ENCODE measurements at regions not wholly inside any gene's neighbourhood (a gene's known extent, or its start where the extent isn't known, plus 50 kb on each side); places are given as distances from the start of the nearest gene placed in this dataset.
A peak's percentile ranks its signal among the peaks of the same experiment; 100 is the strongest.
"Not testable (repeated sequence)": the region's sequence is repeated elsewhere in the genome, so short reads cannot be mapped to it uniquely, and the experiment has no call there.

DNA sequence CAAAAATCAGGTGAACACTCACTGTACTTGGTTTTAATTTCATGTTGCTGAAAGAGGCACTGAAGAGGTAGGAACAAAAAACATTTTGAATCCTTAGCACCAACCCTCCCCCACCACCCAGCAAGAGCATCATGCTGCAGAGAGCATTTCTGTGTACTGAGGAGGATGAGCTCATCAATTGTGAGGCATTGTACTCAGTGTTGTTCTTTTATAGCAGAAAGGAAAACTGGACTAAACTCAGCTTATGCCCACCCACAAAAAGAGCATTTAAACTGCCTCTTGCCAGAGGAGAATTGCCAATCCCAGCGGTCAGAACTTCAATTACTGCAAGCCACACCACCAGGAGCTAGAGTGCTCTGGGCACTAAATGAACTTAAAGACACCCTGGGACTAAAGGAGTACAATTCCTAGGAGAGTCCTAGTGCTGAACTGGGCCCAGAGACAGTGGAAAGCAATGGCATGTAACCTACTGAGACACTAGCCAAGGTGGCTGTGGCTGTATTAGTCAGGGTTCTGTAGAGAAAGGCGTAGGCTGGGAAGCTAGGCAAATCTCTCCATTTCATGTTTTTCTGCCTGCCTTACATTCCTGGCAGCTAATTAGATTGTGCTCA, 280.7 kb upstream of the KLHL4 start:
- DNase-seq (ENCODE audit: low spot score) (no peak), ATAC-seq (no peak)

DNA sequence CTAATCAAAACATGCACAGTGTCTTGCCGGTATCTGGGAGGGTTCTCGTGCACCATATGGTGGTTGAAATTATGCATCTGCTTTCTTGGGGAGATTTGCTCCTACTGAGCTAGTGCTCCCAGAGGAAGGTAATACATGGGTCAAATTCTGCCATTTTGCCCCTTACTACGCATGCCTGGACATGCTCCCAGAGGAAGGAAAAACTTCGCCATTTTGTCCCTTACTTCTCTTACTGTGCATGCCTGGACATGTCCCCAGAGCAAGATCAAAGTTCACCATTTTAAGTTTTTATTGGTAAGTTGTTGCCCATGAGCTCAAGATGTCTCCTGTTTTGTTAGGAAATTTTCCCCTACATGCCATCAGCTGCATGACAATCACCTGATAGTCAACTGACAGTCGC, 252.1 kb upstream of the KLHL4 start:
- no peak for DNase-seq (ENCODE audit: low spot score)

DNA sequence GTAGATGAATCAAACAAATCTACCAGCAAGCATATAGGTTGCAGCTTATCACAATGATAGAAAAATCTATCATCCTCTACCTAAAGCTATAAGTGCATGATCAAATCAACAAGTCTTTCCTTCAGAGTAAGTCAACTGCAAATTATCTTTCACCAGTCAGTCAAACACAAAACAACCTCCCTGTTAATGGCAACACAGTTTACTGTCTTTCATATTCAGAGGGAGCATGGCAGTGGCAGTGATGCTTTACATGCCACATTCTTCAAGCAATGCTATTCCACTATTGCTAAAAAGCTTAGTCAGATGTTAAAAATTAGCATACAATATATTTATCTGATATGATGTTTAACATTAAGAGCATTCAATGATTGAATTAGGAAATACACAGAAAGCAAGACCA, 245.1 kb upstream of the KLHL4 start:
- DNase-seq (ENCODE audit: low spot score) (no peak), ATAC-seq (no peak)

More for the DNA sequence above, 252.1 kb upstream of the KLHL4 start:
- ATAC-seq: no peak

DNA sequence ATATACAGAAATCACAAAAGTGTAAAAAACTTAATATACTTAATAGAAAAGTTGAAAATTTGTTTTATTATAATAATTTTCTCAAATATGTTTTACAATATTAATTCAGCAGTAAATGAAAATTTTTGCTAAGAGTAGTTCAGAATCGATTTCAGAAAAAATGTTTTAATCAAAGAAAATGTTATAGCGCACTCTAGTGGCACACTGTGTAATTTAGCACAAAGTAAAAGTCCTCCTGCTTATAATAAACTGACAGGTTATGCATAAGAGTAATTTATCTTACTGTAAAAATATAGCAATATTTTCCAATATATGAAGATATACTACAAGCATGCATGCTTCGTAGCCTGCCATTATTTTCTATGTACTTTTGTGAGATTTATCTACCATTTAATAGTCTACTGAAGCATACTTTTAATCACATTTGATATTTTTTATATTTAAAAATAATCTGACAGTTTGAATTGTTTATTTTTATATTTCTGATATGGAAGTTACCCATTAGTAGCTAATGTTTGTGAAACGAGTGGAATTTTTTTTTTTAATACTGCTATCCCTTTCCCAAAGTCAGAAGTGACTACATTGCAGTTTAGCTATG, 217.9 kb upstream of the KLHL4 start:
- ATAC-seq (no peak), DNase-seq (ENCODE audit: low spot score) (no peak)

DNA sequence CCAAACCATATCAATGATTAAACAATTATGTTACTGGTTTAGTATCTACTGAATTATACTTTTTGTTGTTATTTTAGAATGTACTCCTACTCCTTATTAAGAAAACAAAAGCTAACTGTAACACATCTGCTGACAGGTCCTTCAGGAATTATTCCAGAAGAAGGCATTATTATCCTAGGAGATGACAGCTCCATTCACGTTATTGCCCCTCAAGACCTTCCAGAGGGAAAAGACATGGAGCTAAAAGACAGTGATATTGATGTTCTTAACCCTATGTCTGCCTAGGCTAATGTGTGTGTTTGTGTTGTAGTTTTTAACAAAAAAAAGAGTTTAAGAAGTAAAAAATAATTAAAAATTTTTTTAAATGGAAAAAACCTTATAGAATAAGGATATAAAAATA, 206.8 kb upstream of the KLHL4 start:
- DNase-seq (ENCODE audit: low spot score): no peak
- ATAC-seq: no peak

DNA sequence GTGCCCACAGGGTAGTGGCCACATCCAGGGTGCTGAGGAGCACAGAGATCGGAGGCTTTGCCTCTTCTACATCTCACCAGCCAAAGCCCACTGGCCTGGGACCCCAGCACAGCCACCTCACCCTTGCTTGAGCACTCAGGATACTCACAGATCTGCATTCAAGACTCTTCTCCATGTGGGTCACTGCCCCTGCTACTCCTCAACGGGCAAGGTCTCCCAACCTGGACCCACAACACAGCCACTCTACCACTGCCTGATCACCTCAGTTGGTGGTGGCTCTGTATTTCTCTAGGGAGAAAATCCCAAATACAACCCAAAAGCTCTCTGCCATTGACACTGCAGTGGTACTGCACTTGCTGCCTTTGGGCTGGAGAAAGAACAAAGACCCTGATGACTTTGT, 190.3 kb upstream of the KLHL4 start:
- no peak for ATAC-seq

DNA sequence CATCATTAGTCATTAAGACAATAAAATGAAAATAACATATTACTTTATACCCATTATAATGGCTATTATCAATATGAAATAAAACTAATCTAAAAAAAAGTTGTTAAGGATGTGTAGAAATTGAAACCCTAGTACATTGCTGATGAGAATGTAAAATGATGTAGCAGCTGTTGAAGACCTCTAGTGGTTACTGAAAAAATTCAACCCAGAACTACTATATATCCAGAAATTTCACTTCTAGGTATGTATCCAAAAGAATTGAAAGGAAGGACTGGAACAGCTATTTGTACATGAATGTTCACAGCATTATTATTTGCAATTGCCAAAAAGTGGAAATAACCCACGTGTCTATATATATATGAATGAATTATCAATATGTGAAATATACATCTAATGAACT, 180.3 kb upstream of the KLHL4 start:
- DNase-seq (ENCODE audit: low spot score): no peak
- ATAC-seq: no peak

More for the DNA sequence above, 190.3 kb upstream of the KLHL4 start:
- no peak for DNase-seq (ENCODE audit: low spot score)

DNA sequence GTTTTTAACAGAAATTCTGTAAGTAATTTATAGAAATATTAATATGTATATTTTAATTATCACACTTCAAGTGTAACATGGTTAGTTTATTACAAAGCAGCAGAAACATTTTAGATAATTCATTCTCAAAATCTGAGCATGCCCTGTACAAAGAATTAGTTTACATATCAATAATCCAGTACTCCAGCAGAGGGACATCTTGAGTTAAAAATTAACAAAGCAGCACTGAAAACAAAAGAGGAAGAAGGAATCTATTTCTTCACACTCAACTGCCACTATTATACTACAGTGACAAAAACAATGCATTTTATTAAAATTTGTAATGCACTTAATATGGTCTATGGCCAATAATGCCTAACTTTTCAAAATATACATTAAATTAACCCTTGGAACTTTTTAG, 179.1 kb upstream of the KLHL4 start:
- peak; percentile 43 for ATAC-seq

DNA sequence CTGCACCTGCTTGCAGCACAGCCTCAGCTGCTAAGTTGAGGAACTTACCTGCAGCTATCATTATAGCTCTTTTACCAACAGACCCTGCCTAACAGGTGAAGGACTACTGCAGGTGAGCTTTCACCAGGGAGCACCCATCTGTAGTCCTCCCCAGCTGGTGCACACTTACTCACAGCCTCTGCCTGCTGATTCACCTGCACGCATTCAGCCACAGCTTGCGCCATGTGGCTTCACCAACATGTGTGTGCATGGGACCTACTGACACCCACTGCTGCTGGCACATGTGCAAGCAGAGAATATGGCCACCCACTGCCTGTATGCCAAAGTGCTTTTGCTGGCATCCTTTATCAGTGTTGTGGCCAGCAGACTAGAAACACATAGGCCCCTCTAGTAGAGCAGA, 146.7 kb upstream of the KLHL4 start:
- DNase-seq (ENCODE audit: low spot score): no peak
- no peak for ATAC-seq

More for the DNA sequence above, 179.1 kb upstream of the KLHL4 start:
- no peak for DNase-seq (ENCODE audit: low spot score)

DNA sequence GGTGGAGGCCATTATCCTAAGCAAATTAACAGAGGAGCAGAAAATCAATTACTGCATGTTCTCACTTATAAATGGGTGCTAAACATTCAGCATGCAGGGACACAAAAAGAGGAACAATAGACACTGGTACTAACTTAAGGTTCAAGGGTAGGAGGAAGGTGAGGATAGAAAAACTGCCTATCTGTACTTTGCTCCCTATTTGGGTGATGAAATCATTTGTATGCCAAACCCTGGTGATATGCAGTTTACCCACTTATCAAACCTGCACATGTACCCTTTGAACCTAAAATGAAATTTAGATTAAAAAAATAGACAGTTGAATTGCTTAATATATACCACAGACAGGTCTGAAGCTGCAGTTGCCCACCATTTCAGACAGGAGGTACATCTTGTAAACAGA, 143.3 kb upstream of the KLHL4 start:
- ATAC-seq (peak; percentile 63), DNase-seq (ENCODE audit: low spot score) (no peak)

DNA sequence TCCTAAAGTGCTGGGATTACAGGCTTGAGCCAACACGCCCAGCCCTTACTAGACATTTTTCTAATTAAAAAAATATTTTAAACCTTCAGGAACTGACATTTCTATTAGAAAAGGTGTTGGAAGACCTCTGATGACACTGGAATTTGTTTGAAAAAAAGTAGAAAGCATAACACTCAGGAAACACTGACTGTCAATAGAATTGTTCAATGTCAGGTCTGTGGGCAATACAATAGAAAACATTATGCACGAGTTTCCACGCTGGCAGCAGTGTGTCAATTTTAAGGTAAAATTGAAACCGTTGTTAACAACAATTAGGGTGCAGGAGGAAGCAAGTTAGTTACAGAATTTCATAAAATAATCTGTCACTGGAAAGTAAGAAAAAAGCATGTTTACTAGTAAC, 140.7 kb upstream of the KLHL4 start:
- ATAC-seq (no peak), DNase-seq (ENCODE audit: low spot score) (no peak)

DNA sequence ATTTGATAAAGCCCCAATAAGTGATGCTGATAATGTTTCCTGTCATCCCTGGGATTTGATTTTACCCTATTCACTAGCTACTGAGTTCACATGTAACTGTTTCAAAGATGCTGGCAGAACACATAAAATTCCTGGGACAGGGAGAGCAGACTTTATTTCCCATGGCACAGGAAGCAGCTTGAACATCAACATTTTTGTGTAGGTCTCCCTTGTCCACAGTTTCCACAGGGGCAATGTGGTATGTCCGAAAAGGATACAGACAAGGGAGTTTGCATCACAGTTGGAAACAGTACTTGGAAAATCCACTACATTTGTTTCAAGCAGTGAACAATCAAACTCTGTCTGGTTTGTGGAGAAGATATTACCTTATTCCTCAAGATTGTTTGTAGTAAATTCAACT, 129.2 kb upstream of the KLHL4 start:
- DNase-seq (ENCODE audit: low spot score): no peak
- ATAC-seq: no peak

DNA sequence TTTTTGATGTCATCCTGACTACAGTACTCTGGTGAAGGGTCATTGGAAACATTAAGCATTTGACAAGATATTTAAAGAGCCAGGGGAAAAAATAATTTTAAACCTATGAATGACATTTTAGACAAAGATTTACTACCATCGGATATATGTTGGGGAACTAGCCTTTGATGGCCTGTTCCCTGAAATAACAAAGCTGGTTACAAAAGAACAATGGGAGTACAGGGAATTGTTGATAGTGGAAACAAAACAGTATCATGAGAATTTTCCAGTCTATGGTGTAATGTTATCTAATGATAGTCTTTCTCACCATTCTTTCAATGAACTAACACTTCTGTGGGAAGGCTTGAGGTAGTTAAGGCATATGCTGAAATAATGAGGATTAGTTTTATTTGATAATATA, 125.9 kb upstream of the KLHL4 start:
- no peak for DNase-seq (ENCODE audit: low spot score)
- ATAC-seq: no peak

DNA sequence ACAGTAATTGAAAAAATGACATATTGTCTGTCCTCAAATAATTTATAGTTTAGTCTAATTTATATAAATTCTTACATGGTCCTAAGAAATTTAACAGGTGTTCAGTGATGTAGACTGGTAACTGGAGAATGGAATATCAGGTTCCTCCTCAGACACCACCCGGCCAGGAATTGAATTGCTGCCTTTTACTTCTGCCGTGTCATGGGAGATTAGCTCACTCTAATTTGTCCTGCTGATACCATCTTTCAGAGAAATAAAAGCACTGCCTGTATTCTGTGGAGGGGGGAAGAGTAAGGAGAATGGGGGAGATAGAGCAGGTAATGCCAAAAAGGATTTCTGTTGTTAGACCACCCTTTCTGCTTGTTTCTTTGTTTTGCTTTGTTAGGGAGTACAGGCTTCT, 125.2 kb upstream of the KLHL4 start:
- ATAC-seq (no peak), DNase-seq (ENCODE audit: low spot score) (no peak)

DNA sequence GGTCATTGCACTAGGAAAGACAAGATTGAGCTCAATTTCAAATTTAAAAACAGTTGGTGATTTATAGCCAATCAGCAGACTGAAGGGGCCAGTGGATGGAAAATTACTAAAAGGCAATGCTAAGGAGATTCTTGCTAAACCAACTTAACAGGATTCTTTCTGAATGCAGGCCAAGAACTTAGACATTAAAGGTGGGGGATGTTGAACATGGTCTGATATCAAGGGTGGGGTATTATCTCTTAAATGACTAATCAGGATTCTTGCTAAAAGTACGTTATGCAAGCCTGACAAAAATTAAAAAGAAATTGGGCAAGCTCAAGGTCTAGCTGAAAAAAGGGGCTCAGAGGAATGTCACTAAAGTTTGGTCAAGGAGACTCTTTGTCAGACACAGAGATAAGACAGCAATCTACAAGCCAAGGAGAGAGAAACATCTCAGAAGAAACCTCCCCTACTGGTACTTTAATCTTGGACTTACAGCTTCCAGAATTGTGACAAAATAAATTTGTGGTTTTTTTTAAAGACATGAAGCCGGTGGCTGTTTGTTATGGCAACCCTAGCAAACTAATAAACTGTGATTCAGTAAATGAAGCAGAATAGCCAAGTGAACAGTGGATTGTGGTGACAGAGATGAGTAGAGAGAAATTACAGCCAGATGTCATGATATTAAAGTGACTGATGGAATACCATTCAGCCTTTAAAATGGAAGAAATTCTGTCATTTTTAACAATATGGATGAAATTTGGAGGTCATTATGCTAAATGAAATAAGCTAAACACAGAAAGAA, 120.3 kb upstream of the KLHL4 start:
- DNase-seq (ENCODE audit: low spot score) (no peak), ATAC-seq (no peak)

DNA sequence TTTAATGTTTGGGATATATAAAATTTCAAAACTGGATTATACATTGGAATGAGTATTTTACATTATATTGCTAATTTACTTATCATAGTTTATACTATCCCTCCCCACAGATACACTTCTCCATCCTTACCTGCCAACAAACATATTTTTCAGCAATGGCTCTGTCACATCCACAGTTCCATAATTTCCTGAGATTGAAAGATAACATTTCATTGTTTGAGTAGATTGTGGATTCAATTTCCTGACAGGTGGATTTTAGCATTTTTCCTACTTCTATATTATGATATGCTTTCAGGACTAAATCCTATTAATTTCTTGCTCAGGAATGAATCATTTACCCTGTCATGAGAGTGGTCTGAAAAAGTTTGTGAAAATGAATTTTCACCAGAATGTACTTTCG, 115.3 kb upstream of the KLHL4 start:
- ATAC-seq (no peak), DNase-seq (ENCODE audit: low spot score) (no peak)

DNA sequence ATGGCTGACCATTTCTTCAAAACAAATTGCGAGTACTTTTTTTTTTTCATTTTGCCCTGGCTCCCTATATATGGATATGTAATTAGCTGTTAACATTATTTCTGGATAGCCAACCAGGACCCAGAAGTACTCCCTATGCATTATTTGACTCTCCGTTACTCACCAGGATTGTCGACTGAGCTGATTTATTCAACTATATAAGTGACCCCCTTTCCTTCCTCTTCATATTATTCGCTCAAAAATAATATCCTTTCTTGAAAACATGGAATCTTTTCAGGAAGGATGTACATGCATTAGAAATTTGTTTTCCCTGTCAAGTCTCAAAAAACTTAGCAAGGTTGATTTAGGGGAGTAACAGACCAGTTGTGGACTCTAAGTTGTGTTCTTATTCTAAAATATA, 114.1 kb upstream of the KLHL4 start:
- DNase-seq (ENCODE audit: low spot score): no peak
- no peak for ATAC-seq

DNA sequence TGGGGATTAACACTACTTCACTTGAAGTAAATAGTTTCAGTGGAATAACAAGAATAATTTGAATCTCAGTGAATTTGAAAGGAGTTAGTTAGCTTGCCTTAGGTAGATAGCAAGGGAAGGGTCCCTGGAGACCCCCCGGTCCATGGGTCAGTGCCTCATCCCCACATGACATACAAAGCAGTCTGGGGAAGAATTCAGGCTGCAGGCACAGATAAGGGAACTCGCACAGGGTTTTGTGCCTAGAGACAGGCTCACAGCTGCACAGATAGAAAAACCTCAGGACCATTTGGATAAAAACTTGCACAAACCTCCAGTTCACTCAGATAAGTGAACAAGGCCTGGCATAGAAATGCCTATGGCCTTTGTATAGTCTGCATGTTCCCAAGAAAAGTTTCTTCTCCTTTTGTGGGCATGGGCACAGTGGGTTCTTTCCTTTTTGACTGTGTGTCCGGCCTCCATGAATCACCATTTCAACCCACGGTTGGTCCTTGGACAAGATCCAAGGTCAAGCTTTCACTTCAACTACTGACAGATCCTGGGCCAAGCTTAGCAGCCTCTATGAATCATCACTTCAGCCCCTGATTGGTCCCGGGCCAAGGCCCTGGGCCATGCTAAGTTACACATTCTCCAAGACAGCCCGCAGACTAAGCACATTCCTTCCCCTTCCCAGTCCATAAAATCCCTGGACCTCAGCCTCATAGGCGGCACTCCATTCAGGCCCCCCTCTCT, 108.3 kb upstream of the KLHL4 start:
- DNase-seq (ENCODE audit: low spot score): peak; percentile 46
- ATAC-seq: peak; percentile 23

DNA sequence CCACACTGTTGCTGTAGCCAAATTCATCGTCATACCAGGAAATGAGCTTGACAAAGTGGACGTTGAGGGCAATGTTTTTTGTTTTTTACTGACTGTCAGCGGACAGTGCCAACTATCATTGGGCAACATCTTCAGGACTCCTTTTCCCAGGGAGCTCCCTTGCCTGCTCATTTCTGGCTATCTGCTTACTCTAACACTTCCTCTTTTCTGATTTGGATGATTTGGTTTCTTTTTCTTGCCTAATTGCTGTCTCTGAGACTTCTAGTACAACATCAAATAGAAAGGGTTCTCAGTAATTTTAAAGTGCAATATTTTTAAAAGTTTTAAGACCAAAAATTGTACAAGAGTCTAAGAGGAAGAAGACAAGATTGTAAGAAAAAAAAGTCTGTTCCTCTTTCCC, 92.0 kb upstream of the KLHL4 start:
- ATAC-seq: no peak
- no peak for DNase-seq (ENCODE audit: low spot score)

DNA sequence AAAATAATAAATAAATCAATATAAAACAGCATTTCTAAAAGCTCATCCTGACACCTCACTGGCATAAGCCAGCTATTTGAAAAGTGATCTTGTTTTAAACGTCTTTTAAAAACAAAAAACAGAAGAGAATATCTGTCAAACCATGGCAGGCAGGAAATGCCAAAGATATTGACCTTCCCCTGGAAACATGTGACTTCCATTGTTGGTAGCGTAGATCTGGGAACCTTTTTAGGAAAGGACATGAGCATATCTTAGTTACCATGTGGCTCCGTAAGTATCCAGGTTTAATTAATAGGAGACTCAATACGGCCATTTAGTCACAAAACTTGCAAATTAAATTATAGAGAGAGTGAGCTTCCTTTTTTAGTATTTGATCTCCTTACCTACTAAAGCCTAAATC, 83.0 kb upstream of the KLHL4 start:
- ATAC-seq (no peak), DNase-seq (ENCODE audit: low spot score) (no peak)

DNA sequence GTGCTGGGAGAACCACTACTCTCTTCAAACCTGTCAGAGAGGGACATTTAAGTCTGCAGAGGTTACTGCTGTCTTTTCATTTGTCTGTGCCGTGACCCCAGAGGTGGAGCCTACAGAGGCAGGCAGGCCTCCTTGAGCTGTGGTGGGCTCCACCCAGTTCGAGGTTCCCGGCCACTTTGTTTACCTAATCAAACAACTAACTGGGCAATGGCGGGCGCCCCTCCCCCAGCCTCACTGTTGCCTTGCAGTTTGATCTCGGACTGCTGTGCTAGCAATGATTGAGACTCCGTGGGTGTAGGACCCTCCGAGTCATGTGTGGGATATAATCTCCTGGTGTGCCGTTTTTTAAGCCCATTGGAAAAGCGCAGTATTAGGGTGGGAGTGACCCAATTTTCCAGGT, 69.0 kb upstream of the KLHL4 start:
- DNase-seq (ENCODE audit: low spot score); ATAC-seq: not testable (repeated sequence)

DNA sequence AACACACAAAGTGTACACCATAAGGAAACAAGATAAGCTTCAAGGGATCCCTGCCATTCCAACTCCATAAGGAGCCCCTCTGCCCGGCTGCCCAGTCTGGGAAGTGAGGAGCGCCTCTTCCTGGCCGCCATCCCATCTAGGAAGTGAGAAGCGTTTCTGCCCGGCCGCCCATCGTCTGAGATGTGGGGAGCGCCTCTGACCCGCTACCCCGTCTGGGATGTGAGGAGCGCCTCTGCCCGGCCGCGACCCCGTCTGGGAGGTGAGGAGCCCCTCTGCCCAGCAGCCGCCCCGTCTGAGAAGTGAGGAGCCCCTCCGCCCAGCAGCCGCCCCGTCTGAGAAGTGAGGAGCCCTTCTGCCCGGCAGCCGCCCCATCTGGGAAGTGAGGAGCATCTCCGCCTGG, 51.8 kb upstream of the KLHL4 start:
- not testable (repeated sequence) for ATAC-seq; DNase-seq (ENCODE audit: low spot score)
